Fibroblast of the aortic adventitia (primary cell): ENCODE measurements at regions not wholly inside any gene's neighbourhood (a gene's known extent, or its start where the extent isn't known, plus 50 kb on each side); places are given as distances from the start of the nearest gene placed in this dataset.

Experiments
- DNase-seq: peaks from one replicate; pipeline ENCODE4 v3.0.0-alpha.2; 2010; ENCODE audit warnings: low read depth
- H3K4me3 ChIP-seq: 2 replicates; pipeline ENCODE4 v1.5.1; 2011; ENCODE audit warnings: low read depth, mild to moderate bottlenecking, control low read depth, low read length, moderate library complexity
- TF ChIP-seq, protein P1 (sequence below): IDR thresholded peaks from 2 replicates; pipeline ENCODE4 v1.5.1; 2011; ENCODE audit warnings: mild to moderate bottlenecking, low read length, control low read depth, inconsistent platforms; ENCODE audit not compliant: insufficient read depth

DNA sequence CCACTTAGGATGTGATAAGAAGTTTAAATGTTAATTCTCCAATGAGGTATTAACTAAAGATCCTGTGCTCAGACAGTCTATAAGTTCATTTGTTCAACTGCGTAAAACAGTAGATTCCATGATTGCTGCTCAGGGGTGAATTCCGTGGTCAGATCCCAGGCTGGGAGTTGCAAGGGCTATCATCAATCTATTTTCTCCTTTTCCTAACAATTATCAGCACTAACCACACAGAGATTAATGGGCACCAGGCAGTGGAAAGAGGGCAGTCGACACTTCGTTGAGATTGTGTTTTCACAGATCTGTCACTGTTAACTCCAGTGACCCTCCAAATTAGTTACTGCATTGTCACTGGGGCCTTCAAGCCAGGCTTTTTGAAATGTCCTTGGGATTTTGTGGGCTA, 154.1 kb upstream of the SPRED2 start:
- DNase-seq: no peak
- no peak overlapping the region for H3K4me3 ChIP-seq
- TF ChIP-seq, protein P1, sequence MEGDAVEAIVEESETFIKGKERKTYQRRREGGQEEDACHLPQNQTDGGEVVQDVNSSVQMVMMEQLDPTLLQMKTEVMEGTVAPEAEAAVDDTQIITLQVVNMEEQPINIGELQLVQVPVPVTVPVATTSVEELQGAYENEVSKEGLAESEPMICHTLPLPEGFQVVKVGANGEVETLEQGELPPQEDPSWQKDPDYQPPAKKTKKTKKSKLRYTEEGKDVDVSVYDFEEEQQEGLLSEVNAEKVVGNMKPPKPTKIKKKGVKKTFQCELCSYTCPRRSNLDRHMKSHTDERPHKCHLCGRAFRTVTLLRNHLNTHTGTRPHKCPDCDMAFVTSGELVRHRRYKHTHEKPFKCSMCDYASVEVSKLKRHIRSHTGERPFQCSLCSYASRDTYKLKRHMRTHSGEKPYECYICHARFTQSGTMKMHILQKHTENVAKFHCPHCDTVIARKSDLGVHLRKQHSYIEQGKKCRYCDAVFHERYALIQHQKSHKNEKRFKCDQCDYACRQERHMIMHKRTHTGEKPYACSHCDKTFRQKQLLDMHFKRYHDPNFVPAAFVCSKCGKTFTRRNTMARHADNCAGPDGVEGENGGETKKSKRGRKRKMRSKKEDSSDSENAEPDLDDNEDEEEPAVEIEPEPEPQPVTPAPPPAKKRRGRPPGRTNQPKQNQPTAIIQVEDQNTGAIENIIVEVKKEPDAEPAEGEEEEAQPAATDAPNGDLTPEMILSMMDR: no peak

GRCh38 chr2:65583061-65583460, 150.7 kb upstream of the SPRED2 start:
- TF ChIP-seq, protein P1: no peak
- no peak for DNase-seq
- H3K4me3 ChIP-seq: no peak overlapping the region

DNA sequence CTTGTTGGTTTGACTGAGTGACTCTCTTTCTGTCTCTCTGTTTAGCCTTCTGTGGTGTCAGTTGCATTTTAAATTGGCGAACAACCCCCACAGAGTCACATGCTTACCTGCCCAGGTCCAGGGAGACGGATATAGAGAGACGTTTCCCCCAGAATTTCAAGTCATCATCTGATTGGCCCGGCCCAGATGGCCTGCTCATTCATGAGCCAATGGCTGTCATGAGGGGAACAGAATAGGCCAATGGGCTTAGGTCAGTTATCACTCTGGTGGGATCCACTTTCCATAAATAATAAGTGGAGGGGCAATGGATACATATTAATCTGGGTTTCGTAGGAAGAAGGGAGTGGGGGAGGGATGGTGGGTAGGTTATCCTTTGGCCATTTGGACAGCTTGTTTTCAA, 150.0 kb upstream of the SPRED2 start:
- TF ChIP-seq, protein P1: no peak
- no peak for DNase-seq
- no peak overlapping the region for H3K4me3 ChIP-seq

DNA sequence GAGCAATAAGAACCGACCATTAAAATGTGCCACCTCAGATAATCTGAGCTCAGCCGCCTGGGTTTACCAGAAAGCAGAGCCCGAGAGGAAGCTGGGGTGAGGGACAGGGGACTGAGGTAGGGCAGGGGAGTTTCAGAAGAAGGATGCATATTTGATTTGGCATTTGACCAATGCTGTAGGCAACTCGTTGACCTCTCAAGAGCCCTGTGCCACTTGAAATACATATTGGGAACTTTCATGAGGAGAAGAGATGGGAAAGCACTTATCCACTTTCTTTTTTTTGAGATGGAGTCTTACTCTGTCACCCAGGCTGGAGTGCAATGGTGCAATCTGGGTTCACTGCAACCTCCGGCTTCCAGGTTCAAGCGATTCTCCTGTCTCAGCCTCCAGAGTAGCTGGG, 148.4 kb upstream of the SPRED2 start:
- no peak for DNase-seq
- H3K4me3 ChIP-seq: no peak overlapping the region
- TF ChIP-seq, protein P1: no peak

DNA sequence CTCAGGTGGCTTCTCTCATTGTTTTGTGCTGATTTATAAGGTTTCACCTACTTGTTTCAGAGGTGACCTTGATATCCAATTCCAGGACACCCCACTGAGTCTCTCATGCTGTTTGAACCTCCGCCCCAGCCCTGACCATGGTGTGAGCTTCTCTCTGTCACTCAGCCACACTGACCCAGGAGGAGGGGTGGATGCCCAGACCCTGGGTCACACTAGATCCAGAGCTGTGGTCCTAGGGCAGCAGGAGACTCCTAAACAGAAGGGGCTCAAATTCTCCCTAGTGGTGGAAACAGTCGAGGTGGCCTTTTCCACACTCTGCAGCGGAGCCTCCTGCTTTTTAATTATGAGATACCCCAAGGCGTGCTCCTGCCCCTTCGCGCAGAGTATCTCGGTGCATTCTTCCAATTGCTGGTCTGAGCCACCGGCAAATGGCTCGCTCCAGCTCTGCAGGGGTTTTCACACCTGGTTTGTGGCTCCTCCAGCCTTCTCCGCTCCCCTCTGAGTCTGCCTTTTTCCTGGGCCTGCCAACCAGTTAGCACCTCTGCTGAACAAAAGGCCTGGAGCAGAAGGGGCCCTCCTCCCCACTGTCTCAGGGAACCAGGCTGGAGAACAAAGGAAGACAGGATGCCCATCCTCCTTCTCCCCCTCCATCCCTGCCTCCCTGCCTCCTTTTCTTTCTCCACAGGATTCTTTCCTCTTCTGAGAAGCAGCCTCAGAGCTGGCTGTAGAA, 147.3 kb upstream of the SPRED2 start:
- no peak for DNase-seq
- TF ChIP-seq, protein P1: no peak
- H3K4me3 ChIP-seq: no peak overlapping the region

DNA sequence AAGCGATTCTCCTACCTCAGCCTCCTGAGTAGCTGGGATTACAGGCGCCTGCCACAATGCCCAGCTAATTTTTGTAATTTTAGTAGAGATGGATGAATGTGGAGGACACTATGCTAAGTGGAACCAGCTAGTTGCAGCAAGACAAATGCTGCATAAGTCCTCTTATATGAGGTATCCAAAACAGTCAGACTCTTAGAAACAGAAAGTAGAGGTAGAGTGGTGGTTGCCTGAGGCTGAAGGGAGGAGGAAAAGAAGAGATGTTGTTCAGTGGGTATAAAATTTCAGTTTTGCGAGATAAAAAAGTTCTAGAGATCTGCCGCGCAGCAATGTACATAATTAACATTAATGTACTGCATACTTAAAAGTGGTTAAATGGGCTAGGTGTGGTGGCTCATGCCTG, 145.3 kb upstream of the SPRED2 start:
- TF ChIP-seq, protein P1: no peak
- DNase-seq: no peak

More for the DNA sequence above, 145.3 kb upstream of the SPRED2 start:
- no peak overlapping the region for H3K4me3 ChIP-seq
